ENCODE measurements at regions not wholly inside any gene's neighbourhood (a gene's known extent, or its start where the extent isn't known, plus 50 kb on each side); places are given as distances from the start of the nearest gene placed in this dataset.

DNA sequence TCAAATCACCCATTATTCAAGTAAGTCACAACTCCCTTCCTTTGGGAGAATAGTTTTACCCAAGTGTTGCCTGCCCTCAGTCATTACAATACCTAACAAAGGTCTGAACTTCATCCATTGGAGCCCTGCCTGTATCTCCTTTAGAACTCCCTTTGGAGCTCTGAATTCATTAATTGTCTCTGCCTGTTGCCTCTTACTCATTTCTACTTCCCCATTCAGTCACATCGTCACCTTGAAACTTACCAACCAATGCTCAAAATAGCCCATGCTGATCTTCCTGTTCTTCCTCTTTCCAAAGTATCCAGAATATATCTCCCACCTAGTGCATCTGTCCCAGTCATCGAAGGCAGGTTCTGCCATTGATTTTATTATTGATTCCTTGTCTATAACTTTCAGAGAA is 120.7 kb upstream of the ADGRF1 start:
- no TSS peak for BruUV-seq (replicated peaks)

More for the DNA sequence above, 120.7 kb upstream of the ADGRF1 start:
- H3K9me3 ChIP-seq (ENCODE audit: low read length): no peaks in the 10 kb centered on the region
- no peak overlapping the region for H3K9ac ChIP-seq (ENCODE audit: insufficient read depth, low read depth, low read length)
- CTCF ChIA-PET (ENCODE audit: low intra/inter-chr PET ratio, low total read pairs): no interaction called here
- ATAC-seq (no peak), DNase-seq (ENCODE audit: low spot score) (no peak), FAIRE-seq (no peak)
- H3K79me2 ChIP-seq (ENCODE audit: insufficient read depth, low read length): no peaks in the 10 kb centered on the region
- in situ Hi-C loops (cut with HindIII; ENCODE audit: extremely low pct_ligation_motif_present, low pct_unique_long_range_greater_than_20kb): no loop called here
- no peak overlapping the region for H3K4me3 ChIP-seq (replicated peaks in 1 of 3; ENCODE audit: insufficient read depth in 1 of 3, low read depth in 2 of 3, low read length in 3 of 3)
- H3K4me1 ChIP-seq (ENCODE audit: insufficient read depth, low read length): peaks cover 20% of the 10 kb centered on the region
- POLR2A ChIA-PET: no interaction called here
- WGBS (ENCODE audit: low lambda C conversion rate): 50% methylated on average over 2 of the region's 2 CpGs
- H3K4me2 ChIP-seq (ENCODE audit: low read depth, low read length): no peak overlapping the region
- no peaks in the 10 kb centered on the region for H3K36me3 ChIP-seq (replicated peaks in 1 of 2; ENCODE audit: control insufficient read depth in 1 of 2, insufficient read depth in 2 of 2, low read length in 2 of 2)
- H4K20me1 ChIP-seq (ENCODE audit: insufficient read depth, low read length): no peaks in the 10 kb centered on the region
- no peaks in the 10 kb centered on the region for H3K27me3 ChIP-seq (ENCODE audit: control insufficient read depth in 1 of 2, insufficient read depth in 2 of 2, low read length in 2 of 2)
- H2AFZ ChIP-seq (ENCODE audit: low read length): no peak overlapping the region
- no peak for TF ChIP-seq ZFP36L1 (CRISPR knock-in tag; IDR thresholded peaks at IDR 0.05)
- no peak for TF ChIP-seq ZNF138 (CRISPR knock-in tag; IDR thresholded peaks at IDR 0.05; ENCODE audit: low read depth)
- TF ChIP-seq, protein P1, sequence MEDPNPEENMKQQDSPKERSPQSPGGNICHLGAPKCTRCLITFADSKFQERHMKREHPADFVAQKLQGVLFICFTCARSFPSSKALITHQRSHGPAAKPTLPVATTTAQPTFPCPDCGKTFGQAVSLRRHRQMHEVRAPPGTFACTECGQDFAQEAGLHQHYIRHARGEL (CRISPR knock-in tag; IDR thresholded peaks at IDR 0.05): no peak
- TF ChIP-seq, protein P2, sequence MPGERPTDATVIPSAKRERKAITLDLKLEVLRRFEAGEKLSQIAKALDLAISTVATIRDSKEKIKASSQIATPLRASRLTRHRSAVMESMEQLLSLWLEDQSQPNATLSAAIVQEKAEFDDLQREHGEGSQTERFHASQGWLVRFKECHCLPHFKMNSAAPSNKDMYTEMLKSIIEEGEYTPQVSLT (CRISPR knock-in tag; IDR thresholded peaks at IDR 0.05; ENCODE audit: borderline replicate concordance, low read depth): no peak
- no peak for TF ChIP-seq MAZ (IDR thresholded peaks at IDR 0.05; ENCODE audit: borderline replicate concordance, low read depth, low read length)
- no peak for TF ChIP-seq MAZ (CRISPR knock-in tag; IDR thresholded peaks at IDR 0.05; ENCODE audit: low read depth)
- TF ChIP-seq EED (CRISPR knock-in tag; IDR thresholded peaks at IDR 0.05): no peak
- TF ChIP-seq FOXM1 (CRISPR knock-in tag; IDR thresholded peaks at IDR 0.05): no peak
- no peak for TF ChIP-seq POLR2AphosphoS2 (IDR thresholded peaks at IDR 0.05; ENCODE audit: low read depth, low read length)
- TF ChIP-seq, protein P3, sequence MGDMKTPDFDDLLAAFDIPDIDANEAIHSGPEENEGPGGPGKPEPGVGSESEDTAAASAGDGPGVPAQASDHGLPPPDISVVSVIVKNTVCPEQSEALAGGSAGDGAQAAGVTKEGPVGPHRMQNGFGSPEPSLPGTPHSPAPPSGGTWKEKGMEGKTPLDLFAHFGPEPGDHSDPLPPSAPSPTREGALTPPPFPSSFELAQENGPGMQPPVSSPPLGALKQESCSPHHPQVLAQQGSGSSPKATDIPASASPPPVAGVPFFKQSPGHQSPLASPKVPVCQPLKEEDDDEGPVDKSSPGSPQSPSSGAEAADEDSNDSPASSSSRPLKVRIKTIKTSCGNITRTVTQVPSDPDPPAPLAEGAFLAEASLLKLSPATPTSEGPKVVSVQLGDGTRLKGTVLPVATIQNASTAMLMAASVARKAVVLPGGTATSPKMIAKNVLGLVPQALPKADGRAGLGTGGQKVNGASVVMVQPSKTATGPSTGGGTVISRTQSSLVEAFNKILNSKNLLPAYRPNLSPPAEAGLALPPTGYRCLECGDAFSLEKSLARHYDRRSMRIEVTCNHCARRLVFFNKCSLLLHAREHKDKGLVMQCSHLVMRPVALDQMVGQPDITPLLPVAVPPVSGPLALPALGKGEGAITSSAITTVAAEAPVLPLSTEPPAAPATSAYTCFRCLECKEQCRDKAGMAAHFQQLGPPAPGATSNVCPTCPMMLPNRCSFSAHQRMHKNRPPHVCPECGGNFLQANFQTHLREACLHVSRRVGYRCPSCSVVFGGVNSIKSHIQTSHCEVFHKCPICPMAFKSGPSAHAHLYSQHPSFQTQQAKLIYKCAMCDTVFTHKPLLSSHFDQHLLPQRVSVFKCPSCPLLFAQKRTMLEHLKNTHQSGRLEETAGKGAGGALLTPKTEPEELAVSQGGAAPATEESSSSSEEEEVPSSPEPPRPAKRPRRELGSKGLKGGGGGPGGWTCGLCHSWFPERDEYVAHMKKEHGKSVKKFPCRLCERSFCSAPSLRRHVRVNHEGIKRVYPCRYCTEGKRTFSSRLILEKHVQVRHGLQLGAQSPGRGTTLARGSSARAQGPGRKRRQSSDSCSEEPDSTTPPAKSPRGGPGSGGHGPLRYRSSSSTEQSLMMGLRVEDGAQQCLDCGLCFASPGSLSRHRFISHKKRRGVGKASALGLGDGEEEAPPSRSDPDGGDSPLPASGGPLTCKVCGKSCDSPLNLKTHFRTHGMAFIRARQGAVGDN (CRISPR knock-in tag; IDR thresholded peaks at IDR 0.05): no peak
- TF ChIP-seq, protein P4, sequence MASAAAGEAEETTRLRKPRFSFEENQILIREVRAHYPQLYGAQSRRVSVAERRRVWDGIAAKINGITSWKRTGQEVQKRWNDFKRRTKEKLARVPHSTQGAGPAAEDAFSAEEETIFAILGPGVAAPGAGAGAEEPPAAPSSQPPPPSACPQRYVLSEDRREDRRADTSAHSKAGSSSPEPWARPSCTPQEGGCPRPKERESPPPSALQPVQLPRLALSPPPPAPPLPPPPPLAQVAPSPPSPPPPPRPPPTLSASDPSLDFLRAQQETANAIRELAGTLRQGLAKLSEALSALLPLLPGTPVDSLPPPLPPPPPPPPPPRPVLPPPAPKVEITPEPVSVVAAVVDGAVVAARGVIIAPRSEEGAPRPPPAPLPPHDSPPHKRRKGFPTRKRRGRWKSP (CRISPR knock-in tag; IDR thresholded peaks at IDR 0.05): no peak
- no peak for TF ChIP-seq ZNF432 (CRISPR knock-in tag; IDR thresholded peaks at IDR 0.05; ENCODE audit: borderline replicate concordance)
- TF ChIP-seq REPIN1 (CRISPR knock-in tag; IDR thresholded peaks at IDR 0.05; ENCODE audit: borderline replicate concordance, low read depth): no peak
- TF ChIP-seq, protein P5, sequence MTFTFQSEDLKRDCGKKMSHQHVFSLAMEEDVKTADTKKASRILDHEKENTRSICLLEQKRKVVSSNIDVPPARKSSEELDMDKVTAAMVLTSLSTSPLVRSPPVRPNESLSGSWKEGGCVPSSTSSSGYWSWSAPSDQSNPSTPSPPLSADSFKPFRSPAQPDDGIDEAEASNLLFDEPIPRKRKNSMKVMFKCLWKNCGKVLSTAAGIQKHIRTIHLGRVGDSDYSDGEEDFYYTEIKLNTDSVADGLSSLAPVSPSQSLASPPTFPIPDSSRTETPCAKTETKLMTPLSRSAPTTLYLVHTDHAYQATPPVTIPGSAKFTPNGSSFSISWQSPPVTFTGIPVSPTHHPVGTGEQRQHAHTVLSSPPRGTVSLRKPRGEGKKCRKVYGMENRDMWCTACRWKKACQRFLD (CRISPR knock-in tag; IDR thresholded peaks at IDR 0.05; ENCODE audit: borderline replicate concordance): no peak
- TF ChIP-seq ZNF543 (CRISPR knock-in tag; IDR thresholded peaks at IDR 0.05): no peak
- intact Hi-C loops (cut with micrococcal nuclease; ENCODE audit: unreplicated experiment): no loop called here
- H3K27ac ChIP-seq (ENCODE audit: extremely low read length, insufficient read depth, low read length): no peak overlapping the region
